Vagina (tissue), 2 donors: ENCODE measurements at regions not wholly inside any gene's neighbourhood (a gene's known extent, or its start where the extent isn't known, plus 50 kb on each side); places are given as distances from the start of the nearest gene placed in this dataset.

Experiments
- DNase-seq, 2 donors: peaks; one replicate each; pipeline ENCODE4 v3.0.0-alpha.2; 2017; ENCODE audit errors: extremely low spot score in 2 of 2
- H3K27ac ChIP-seq: fragments of 200-600 bp; sonication (generic); one replicate; pipeline ENCODE4 v1.5.1; 2019
- H3K27me3 ChIP-seq: fragments of 200-600 bp; sonication (generic); one replicate; pipeline ENCODE4 v1.5.1; 2019
- H3K36me3 ChIP-seq, 2 donors: fragments of 200-600 bp; sonication (generic); one replicate each; pipeline ENCODE4 v1.5.1; 2017 to 2019
- H3K4me1 ChIP-seq: fragments of 200-600 bp; sonication (generic); one replicate; pipeline ENCODE4 v1.5.1; 2019
- H3K4me3 ChIP-seq, 2 donors: fragments of 200-600 bp; sonication (generic); 1 replicate in 1 of 2; 2 replicates in 1 of 2; pipeline ENCODE4 v1.5.1; 2016 to 2019
- H3K9me3 ChIP-seq: fragments of 200-600 bp; sonication (generic); one replicate; pipeline ENCODE4 v1.5.1; 2019
- CTCF ChIP-seq, 3 experiments: fragments of 450-650 bp in 2 of 3; fragments of 200-600 bp in 1 of 3; sonication (generic) in 1 of 3; IDR thresholded peaks; one replicate each; pipeline ENCODE4 v1.5.1; 2017 to 2019; ENCODE audit warnings: antibody characterized with exemption in 3 of 3, mild to moderate bottlenecking in 2 of 3, moderate library complexity in 2 of 3
- POLR2A ChIP-seq, 2 donors: fragments of 450-650 bp; IDR thresholded peaks; one replicate each; pipeline ENCODE4 v1.6.1; 2017; ENCODE audit warnings: antibody characterized with exemption in 2 of 2, mild to moderate bottlenecking in 2 of 2, moderate library complexity in 2 of 2
- POLR2AphosphoS5 ChIP-seq, 2 donors: sonication (generic); formaldehyde crosslinking; IDR thresholded peaks; one replicate each; pipeline ENCODE4 v1.9.0; 2017; ENCODE audit warnings: antibody characterized with exemption in 2 of 2, mild to moderate bottlenecking in 2 of 2, low read depth in 1 of 2; ENCODE audit not compliant: insufficient read depth in 1 of 2
- intact Hi-C: fragments of 100-400 bp; cut with DNase I; formaldehyde crosslinking; loops from one replicate; pipeline ENCODE4 v1.15.1; 2023

GRCh38 chr5:66322786-66323528 lies 178.9 kb downstream of the SREK1 start:
- Histone ChIP-seq H3K9me3 (no peaks in the 10 kb centered on the region), H3K27me3 (no peaks in the 10 kb centered on the region), H3K4me3 (no peak overlapping the region), H3K36me3 (no peaks in the 10 kb centered on the region), H3K27ac (no peak overlapping the region), H3K4me1 (no peaks in the 10 kb centered on the region)
- TF ChIP-seq POLR2AphosphoS5 (IDR thresholded peaks at IDR 0.05; ENCODE audit: insufficient read depth in 1 of 2, low read depth in 1 of 2) (no peak), POLR2A (IDR thresholded peaks at IDR 0.05) (no peak), CTCF (IDR thresholded peaks at IDR 0.05) (no peak)
- no peak for DNase-seq
- intact Hi-C loops = no loop called here

GRCh38 chr5:66323529-66323895 lies 179.4 kb downstream of the SREK1 start:
- TF ChIP-seq CTCF (IDR thresholded peaks at IDR 0.05) (no peak), POLR2A (IDR thresholded peaks at IDR 0.05) (no peak), POLR2AphosphoS5 (IDR thresholded peaks at IDR 0.05; ENCODE audit: insufficient read depth in 1 of 2, low read depth in 1 of 2) (no peak)
- intact Hi-C loops = no loop called here
- Histone ChIP-seq H3K9me3 (no peaks in the 10 kb centered on the region), H3K36me3 (no peaks in the 10 kb centered on the region), H3K4me3 (no peak overlapping the region), H3K27me3 (no peaks in the 10 kb centered on the region), H3K27ac (no peak overlapping the region), H3K4me1 (no peaks in the 10 kb centered on the region)
- DNase-seq = no peak

- intact Hi-C loops = no loop called here
These were observed 180.3 kb downstream of the SREK1 start for GRCh38 chr5:66324357-66324756.

GRCh38 chr5:66326276-66326675 lies 182.2 kb downstream of the SREK1 start:
- Histone ChIP-seq H3K36me3 (no peaks in the 10 kb centered on the region), H3K27me3 (no peaks in the 10 kb centered on the region), H3K9me3 (no peaks in the 10 kb centered on the region), H3K4me1 (no peaks in the 10 kb centered on the region), H3K27ac (no peak overlapping the region), H3K4me3 (no peak overlapping the region)
- intact Hi-C loops = no loop called here
- TF ChIP-seq POLR2A (IDR thresholded peaks at IDR 0.05) (no peak), POLR2AphosphoS5 (IDR thresholded peaks at IDR 0.05; ENCODE audit: insufficient read depth in 1 of 2, low read depth in 1 of 2) (no peak), CTCF (IDR thresholded peaks at IDR 0.05) (no peak)
- DNase-seq = no peak

More at GRCh38 chr5:66324357-66324756, 180.3 kb downstream of the SREK1 start:
- Histone ChIP-seq H3K36me3 (no peaks in the 10 kb centered on the region), H3K27ac (no peak overlapping the region), H3K4me3 (no peak overlapping the region), H3K27me3 (no peaks in the 10 kb centered on the region), H3K9me3 (no peaks in the 10 kb centered on the region), H3K4me1 (no peaks in the 10 kb centered on the region)
- TF ChIP-seq POLR2A (IDR thresholded peaks at IDR 0.05) (no peak), CTCF (IDR thresholded peaks at IDR 0.05) (no peak), POLR2AphosphoS5 (IDR thresholded peaks at IDR 0.05; ENCODE audit: insufficient read depth in 1 of 2, low read depth in 1 of 2) (no peak)
- no peak for DNase-seq

- no peaks in the 10 kb centered on the region for H3K4me1 ChIP-seq
- intact Hi-C loops = no loop called here
- DNase-seq = no peak
- TF ChIP-seq POLR2AphosphoS5 (IDR thresholded peaks at IDR 0.05; ENCODE audit: insufficient read depth in 1 of 2, low read depth in 1 of 2) = no peak
- no peak for TF ChIP-seq CTCF (IDR thresholded peaks at IDR 0.05)
- no peak for TF ChIP-seq POLR2A (IDR thresholded peaks at IDR 0.05)
- H3K36me3 ChIP-seq = no peaks in the 10 kb centered on the region
- H3K27ac ChIP-seq = no peak overlapping the region
- no peak overlapping the region for H3K4me3 ChIP-seq
- H3K27me3 ChIP-seq = no peaks in the 10 kb centered on the region
- H3K9me3 ChIP-seq = no peaks in the 10 kb centered on the region
These were observed 182.9 kb downstream of the SREK1 start for GRCh38 chr5:66327008-66327407.
